ENCODE measurements at regions not wholly inside any gene's neighbourhood (a gene's known extent, or its start where the extent isn't known, plus 50 kb on each side); places are given as distances from the start of the nearest gene placed in this dataset.

- Histone ChIP-seq H3K27me3 (ENCODE audit: control insufficient read depth, insufficient read depth, low read length) (no peaks in the 10 kb centered on the region), H3K36me3 (ENCODE audit: control insufficient read depth, insufficient read depth, low read length) (no peaks in the 10 kb centered on the region), H3K4me3 (ENCODE audit: low read depth, low read length) (no peak overlapping the region)
- TF ChIP-seq CTCF (IDR thresholded peaks at IDR 0.05; ENCODE audit: insufficient read depth, low read length, poor library complexity, severe bottlenecking): no peak
- DNase-seq (ENCODE audit: low read depth): no peak
Measured at GRCh38 chr4:36010397-36010929, 233.9 kb downstream of the ARAP2 start.

- Histone ChIP-seq H3K27me3 (ENCODE audit: control insufficient read depth, insufficient read depth, low read length) (no peaks in the 10 kb centered on the region), H3K36me3 (ENCODE audit: control insufficient read depth, insufficient read depth, low read length) (no peaks in the 10 kb centered on the region), H3K4me3 (ENCODE audit: low read depth, low read length) (no peak overlapping the region)
- TF ChIP-seq CTCF (IDR thresholded peaks at IDR 0.05; ENCODE audit: insufficient read depth, low read length, poor library complexity, severe bottlenecking): no peak
- no peak for DNase-seq (ENCODE audit: low read depth)
Measured at GRCh38 chr4:36011381-36011780, 232.9 kb downstream of the ARAP2 start.

GRCh38 chr4:36012503-36012902 is 231.8 kb downstream of the ARAP2 start:
- DNase-seq (ENCODE audit: low read depth): no peak
- no peaks in the 10 kb centered on the region for H3K27me3 ChIP-seq (ENCODE audit: control insufficient read depth, insufficient read depth, low read length)
- no peaks in the 10 kb centered on the region for H3K36me3 ChIP-seq (ENCODE audit: control insufficient read depth, insufficient read depth, low read length)
- no peak overlapping the region for H3K4me3 ChIP-seq (ENCODE audit: low read depth, low read length)
- no peak for TF ChIP-seq CTCF (IDR thresholded peaks at IDR 0.05; ENCODE audit: insufficient read depth, low read length, poor library complexity, severe bottlenecking)

GRCh38 chr4:36013206-36013605 is 231.1 kb downstream of the ARAP2 start:
- Histone ChIP-seq H3K36me3 (ENCODE audit: control insufficient read depth, insufficient read depth, low read length) (no peaks in the 10 kb centered on the region), H3K27me3 (ENCODE audit: control insufficient read depth, insufficient read depth, low read length) (no peaks in the 10 kb centered on the region), H3K4me3 (ENCODE audit: low read depth, low read length) (no peak overlapping the region)
- no peak for DNase-seq (ENCODE audit: low read depth)
- TF ChIP-seq CTCF (IDR thresholded peaks at IDR 0.05; ENCODE audit: insufficient read depth, low read length, poor library complexity, severe bottlenecking): no peak

Measured in kidney epithelial cell (primary cell).